Vagina (tissue), 2 donors: ENCODE measurements at regions not wholly inside any gene's neighbourhood (a gene's known extent, or its start where the extent isn't known, plus 50 kb on each side); places are given as distances from the start of the nearest gene placed in this dataset.

Experiments
- DNase-seq, 2 donors: peaks; one replicate each; pipeline ENCODE4 v3.0.0-alpha.2; 2017; ENCODE audit errors: extremely low spot score in 2 of 2
- H3K27ac ChIP-seq: fragments of 200-600 bp; sonication (generic); one replicate; pipeline ENCODE4 v1.5.1; 2019
- H3K27me3 ChIP-seq: fragments of 200-600 bp; sonication (generic); one replicate; pipeline ENCODE4 v1.5.1; 2019
- H3K36me3 ChIP-seq, 2 donors: fragments of 200-600 bp; sonication (generic); one replicate each; pipeline ENCODE4 v1.5.1; 2017 to 2019
- H3K4me1 ChIP-seq: fragments of 200-600 bp; sonication (generic); one replicate; pipeline ENCODE4 v1.5.1; 2019
- H3K4me3 ChIP-seq, 2 donors: fragments of 200-600 bp; sonication (generic); 1 replicate in 1 of 2; 2 replicates in 1 of 2; pipeline ENCODE4 v1.5.1; 2016 to 2019
- H3K9me3 ChIP-seq: fragments of 200-600 bp; sonication (generic); one replicate; pipeline ENCODE4 v1.5.1; 2019
- CTCF ChIP-seq, 3 experiments: fragments of 450-650 bp in 2 of 3; fragments of 200-600 bp in 1 of 3; sonication (generic) in 1 of 3; IDR thresholded peaks; one replicate each; pipeline ENCODE4 v1.5.1; 2017 to 2019; ENCODE audit warnings: antibody characterized with exemption in 3 of 3, mild to moderate bottlenecking in 2 of 3, moderate library complexity in 2 of 3
- POLR2A ChIP-seq, 2 donors: fragments of 450-650 bp; IDR thresholded peaks; one replicate each; pipeline ENCODE4 v1.6.1; 2017; ENCODE audit warnings: antibody characterized with exemption in 2 of 2, mild to moderate bottlenecking in 2 of 2, moderate library complexity in 2 of 2
- POLR2AphosphoS5 ChIP-seq, 2 donors: sonication (generic); formaldehyde crosslinking; IDR thresholded peaks; one replicate each; pipeline ENCODE4 v1.9.0; 2017; ENCODE audit warnings: antibody characterized with exemption in 2 of 2, mild to moderate bottlenecking in 2 of 2, low read depth in 1 of 2; ENCODE audit not compliant: insufficient read depth in 1 of 2
- intact Hi-C: fragments of 100-400 bp; cut with DNase I; formaldehyde crosslinking; loops from one replicate; pipeline ENCODE4 v1.15.1; 2023

GRCh38 chr7:12815871-12816270 lies 128.4 kb downstream of the ARL4A start:
- H3K4me3 ChIP-seq = no peak overlapping the region
- no peaks in the 10 kb centered on the region for H3K36me3 ChIP-seq
- TF ChIP-seq POLR2A (IDR thresholded peaks at IDR 0.05) (no peak), CTCF (IDR thresholded peaks at IDR 0.05) (no peak), POLR2AphosphoS5 (IDR thresholded peaks at IDR 0.05; ENCODE audit: insufficient read depth in 1 of 2, low read depth in 1 of 2) (no peak)
- no peaks in the 10 kb centered on the region for H3K27me3 ChIP-seq
- intact Hi-C loops = no loop called here
- H3K4me1 ChIP-seq = no peaks in the 10 kb centered on the region
- no peaks in the 10 kb centered on the region for H3K9me3 ChIP-seq
- DNase-seq = no peak
- no peak overlapping the region for H3K27ac ChIP-seq

- no peaks in the 10 kb centered on the region for H3K4me1 ChIP-seq
- H3K4me3 ChIP-seq = no peak overlapping the region
- TF ChIP-seq POLR2A (IDR thresholded peaks at IDR 0.05) = no peak
- no peak for TF ChIP-seq CTCF (IDR thresholded peaks at IDR 0.05)
- no peak for TF ChIP-seq POLR2AphosphoS5 (IDR thresholded peaks at IDR 0.05; ENCODE audit: insufficient read depth in 1 of 2, low read depth in 1 of 2)
- no peak overlapping the region for H3K27ac ChIP-seq
- DNase-seq = no peak
- H3K27me3 ChIP-seq = no peaks in the 10 kb centered on the region
- no peaks in the 10 kb centered on the region for H3K9me3 ChIP-seq
- intact Hi-C loops = no loop called here
- no peaks in the 10 kb centered on the region for H3K36me3 ChIP-seq
Observed at GRCh38 chr7:12820777-12821176, 133.3 kb downstream of the ARL4A start.

GRCh38 chr7:12821746-12822145 lies 134.3 kb downstream of the ARL4A start:
- no peak overlapping the region for H3K4me3 ChIP-seq

GRCh38 chr7:12826079-12826478 lies 138.6 kb downstream of the ARL4A start:
- no peak overlapping the region for H3K27ac ChIP-seq
- H3K27me3 ChIP-seq = no peaks in the 10 kb centered on the region
- H3K4me1 ChIP-seq = no peaks in the 10 kb centered on the region
- no peak for DNase-seq
- no peaks in the 10 kb centered on the region for H3K36me3 ChIP-seq
- intact Hi-C loops = no loop called here
- TF ChIP-seq POLR2A (IDR thresholded peaks at IDR 0.05) (no peak), POLR2AphosphoS5 (IDR thresholded peaks at IDR 0.05; ENCODE audit: insufficient read depth in 1 of 2, low read depth in 1 of 2) (no peak), CTCF (IDR thresholded peaks at IDR 0.05) (no peak)
- no peak overlapping the region for H3K4me3 ChIP-seq
- H3K9me3 ChIP-seq = no peaks in the 10 kb centered on the region

More at GRCh38 chr7:12821746-12822145, 134.3 kb downstream of the ARL4A start:
- Histone ChIP-seq H3K27ac (no peak overlapping the region), H3K9me3 (no peaks in the 10 kb centered on the region), H3K4me1 (no peaks in the 10 kb centered on the region), H3K36me3 (no peaks in the 10 kb centered on the region), H3K27me3 (no peaks in the 10 kb centered on the region)
- intact Hi-C loops = no loop called here
- TF ChIP-seq POLR2A (IDR thresholded peaks at IDR 0.05) (no peak), POLR2AphosphoS5 (IDR thresholded peaks at IDR 0.05; ENCODE audit: insufficient read depth in 1 of 2, low read depth in 1 of 2) (no peak)
- no peak for DNase-seq

GRCh38 chr7:12827219-12827821 lies 139.9 kb downstream of the ARL4A start:
- no peak for DNase-seq
- Histone ChIP-seq H3K4me3 (no peak overlapping the region), H3K4me1 (no peaks in the 10 kb centered on the region), H3K27ac (no peak overlapping the region), H3K9me3 (no peaks in the 10 kb centered on the region), H3K27me3 (no peaks in the 10 kb centered on the region), H3K36me3 (no peaks in the 10 kb centered on the region)
- TF ChIP-seq POLR2AphosphoS5 (IDR thresholded peaks at IDR 0.05; ENCODE audit: insufficient read depth in 1 of 2, low read depth in 1 of 2) = no peak
- no peak for TF ChIP-seq POLR2A (IDR thresholded peaks at IDR 0.05)
- no peak for TF ChIP-seq CTCF (IDR thresholded peaks at IDR 0.05)
- intact Hi-C loops = no loop called here
